NCI-H2171 (cell line): ENCODE measurements at regions not wholly inside any gene's neighbourhood (a gene's known extent, or its start where the extent isn't known, plus 50 kb on each side); places are given as distances from the start of the nearest gene placed in this dataset.
"Not testable (repeated sequence)": the region's sequence is repeated elsewhere in the genome, so short reads cannot be mapped to it uniquely, and the experiment has no call there.

ENCODE experiments used
- DNase-seq: peaks from one replicate; lab custom pipeline; 2025; lab: John Stamatoyannopoulos, UW

DNA sequence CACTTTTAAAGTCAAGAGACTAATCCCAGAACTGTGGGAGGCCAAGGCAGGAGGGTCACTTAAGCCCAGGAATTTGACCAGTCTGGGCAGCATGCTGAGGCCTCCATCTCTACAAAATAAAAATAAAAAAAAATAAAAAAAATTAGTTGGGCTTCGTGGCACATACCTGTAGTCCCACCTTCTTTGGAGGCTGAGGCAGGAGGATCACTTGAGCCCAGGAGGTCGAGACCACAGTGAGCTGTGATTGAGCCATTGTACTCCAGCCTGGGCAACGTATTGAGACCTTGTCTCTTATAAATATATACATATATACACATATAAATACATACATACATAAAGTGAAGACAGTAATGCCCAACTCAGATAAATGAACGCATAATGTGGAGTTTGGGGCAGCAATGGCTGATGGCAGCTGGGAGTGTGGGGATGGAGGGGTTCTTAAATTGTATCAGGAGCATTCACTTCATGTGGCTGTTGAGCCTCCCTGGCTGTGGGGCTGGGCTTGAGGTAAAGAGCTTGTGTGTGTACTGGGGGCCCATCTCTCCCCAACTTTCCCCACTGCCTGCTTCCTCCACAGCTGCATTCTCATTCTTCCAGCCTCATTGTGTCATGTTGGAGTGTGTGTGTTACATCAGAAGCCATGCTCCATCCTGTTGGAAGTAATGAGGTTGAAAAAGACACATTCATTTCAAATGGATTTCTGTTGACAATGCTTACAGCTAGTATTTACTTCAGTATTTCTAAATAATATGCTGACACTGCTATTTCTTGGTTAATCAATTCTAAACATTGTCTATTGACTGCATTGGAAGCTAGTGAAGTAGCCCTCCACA, 96.5 kb upstream of the HS6ST1 start:
- DNase-seq, result no peak

DNA sequence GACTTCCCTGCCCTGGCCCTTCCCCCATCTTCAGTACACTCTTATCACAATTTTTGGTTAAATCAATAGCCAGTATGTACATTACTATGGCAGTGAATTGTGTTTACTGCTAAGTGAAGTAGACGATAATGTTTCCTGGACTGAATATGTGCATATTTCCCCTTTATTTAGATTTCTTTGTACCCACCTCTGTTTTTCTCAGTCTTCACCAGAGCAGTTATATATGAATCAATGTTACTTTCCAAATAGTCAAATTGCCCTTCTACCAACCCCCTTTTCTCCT, 97.1 kb upstream of the HS6ST1 start:
- no peak for DNase-seq

GRCh38 chr2:128416109-128416785, 97.6 kb upstream of the HS6ST1 start:
- DNase-seq, result no peak

DNA sequence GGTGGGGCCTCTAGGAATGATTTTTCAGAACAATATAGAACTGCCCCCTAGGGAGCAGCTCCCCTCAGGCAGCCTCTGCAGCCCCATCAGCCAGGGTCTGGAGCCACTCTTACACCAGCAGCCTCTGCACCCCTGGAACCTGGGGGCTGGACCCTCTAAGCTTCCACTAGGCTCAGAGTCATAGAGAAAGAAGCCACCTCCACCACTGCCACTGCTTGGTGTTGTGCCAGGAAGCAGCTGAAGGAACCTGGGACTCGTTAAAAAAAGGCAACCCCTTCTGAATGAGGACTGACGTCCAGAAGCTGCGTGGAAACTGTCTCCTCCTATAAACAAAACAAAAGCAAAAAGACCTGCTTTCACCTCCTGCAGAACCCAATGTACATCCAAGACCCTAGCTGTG, 98.1 kb upstream of the HS6ST1 start:
- no peak for DNase-seq

- DNase-seq, result not testable (repeated sequence)
These were observed 98.6 kb upstream of the HS6ST1 start for GRCh38 chr2:128417264-128417663.

DNA sequence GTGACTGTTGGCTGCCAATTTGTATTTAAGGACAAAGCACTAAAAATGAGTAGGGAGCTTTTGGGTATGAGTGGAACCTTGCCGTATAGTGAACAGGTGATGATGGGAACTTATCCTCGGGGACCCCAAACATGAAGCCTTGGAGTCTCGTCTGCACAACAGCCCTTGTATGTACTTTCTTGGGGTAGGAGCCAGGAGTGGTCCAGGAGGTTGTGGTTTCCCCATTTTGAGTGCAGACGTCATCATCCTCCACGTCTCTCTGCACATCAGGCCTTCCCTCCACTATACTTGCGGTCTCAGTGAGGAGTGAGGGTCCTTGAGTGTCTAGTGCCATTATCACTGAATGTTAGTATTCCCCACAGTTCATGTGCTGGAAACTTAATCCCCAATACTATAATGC, 101.5 kb upstream of the HS6ST1 start:
- DNase-seq, result no peak

- DNase-seq, result no peak
These were observed 102.1 kb upstream of the HS6ST1 start for GRCh38 chr2:128420776-128421175.

- DNase-seq, result no peak
These were observed 102.6 kb upstream of the HS6ST1 start for GRCh38 chr2:128421286-128421685.

- DNase-seq, result no peak
These were observed 103.2 kb upstream of the HS6ST1 start for GRCh38 chr2:128421861-128422311.

GRCh38 chr2:128422571-128422970, 103.9 kb upstream of the HS6ST1 start:
- DNase-seq, result no peak

GRCh38 chr2:128423788-128424165, 105.1 kb upstream of the HS6ST1 start:
- no peak for DNase-seq

DNA sequence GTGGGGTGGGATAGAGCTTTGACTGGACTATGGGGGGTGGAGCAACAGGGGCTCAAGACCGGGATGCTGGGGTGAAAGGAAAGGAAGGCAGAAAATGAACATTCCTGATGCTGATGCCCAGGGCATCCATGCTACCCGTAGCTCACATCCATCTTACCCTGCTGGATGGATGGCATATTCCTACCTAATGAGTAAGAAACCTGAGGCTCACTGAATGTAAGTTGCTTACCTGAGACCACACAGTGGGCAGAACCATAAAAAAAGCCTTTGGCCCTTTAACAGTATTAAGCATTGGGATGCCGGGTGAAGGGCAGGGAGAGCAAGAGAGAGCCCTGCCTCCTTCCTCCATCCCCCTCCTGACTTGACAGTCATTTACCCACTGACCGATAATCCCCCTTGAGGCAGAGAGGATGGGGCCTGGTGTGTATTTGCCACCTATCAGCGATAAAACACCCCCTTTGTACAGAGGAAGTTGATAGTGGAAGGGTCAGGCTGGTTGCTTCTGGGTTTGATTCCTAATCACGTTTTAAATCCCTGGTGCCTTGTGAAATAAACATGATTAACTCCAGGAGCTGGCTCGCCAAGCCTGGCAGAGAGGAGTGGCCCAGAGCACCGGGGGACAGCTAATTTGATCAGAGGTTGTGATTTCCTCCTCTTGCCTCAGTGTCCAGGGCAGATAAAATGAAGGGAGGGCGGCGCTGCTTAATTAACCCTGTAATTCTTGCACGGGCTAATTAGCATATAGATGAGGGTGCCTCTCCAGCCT, 105.9 kb upstream of the HS6ST1 start:
- DNase-seq, result no peak

DNA sequence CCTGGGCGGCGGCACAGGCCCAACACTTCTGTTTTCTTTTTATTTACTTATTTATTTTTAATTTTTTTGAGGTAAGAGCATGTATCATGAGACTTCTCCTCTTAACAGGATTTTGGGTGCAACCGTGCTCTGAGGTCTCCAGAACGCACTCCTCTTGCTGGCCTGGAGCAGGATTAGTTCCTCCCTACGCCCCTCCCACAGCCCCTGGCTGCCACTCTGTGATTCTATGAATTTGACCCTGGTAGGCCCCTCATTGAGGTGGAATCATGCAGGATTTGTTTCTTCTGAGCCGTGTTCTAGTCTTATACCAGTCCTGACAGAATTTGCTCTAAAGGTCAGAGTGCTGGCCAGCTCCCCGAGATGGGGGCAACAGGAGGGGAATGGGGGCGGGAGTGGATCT, 106.5 kb upstream of the HS6ST1 start:
- no peak for DNase-seq

DNA sequence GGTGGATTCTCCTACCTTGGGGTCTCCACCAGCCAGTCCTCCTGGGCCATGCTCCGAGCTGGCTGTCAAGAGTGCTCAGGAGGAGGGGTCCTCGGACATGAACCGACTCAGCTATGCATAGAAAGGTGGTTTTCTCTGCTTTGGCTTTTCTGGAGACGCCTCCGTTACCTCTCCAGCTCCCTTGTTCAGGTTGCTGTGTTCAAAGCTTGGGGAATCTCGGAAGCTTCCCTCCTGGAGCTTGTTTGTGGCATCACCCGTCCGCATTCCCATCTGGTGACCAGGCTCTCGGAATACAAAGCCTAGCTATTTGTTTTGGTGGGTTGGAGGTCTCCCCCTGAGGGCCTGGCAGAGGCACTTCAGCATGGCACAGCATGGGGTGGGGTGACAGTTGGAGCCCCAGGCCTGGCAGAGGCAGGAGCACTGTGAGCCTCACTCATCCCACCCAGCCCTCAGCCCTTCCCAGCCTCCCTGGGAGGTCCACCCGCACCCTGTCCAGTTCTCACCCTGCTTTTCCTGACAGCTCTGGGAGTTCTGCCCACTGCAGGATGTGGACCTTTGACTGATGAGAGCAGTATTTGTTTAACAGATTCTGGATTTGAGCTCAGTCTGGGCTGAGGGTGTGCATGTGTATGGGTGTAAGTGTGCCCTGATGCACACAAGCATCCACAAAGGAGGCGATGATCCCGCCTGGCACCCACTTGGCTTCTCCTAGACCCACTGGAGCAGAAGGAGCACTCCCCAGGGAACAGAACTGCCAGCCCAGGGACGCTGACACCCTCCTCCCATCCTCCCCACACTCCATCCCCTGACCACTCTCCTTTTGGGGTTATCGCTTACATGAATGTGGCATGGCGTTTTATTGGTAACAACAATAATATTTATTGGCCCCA, 107.3 kb upstream of the HS6ST1 start:
- no peak for DNase-seq

DNA sequence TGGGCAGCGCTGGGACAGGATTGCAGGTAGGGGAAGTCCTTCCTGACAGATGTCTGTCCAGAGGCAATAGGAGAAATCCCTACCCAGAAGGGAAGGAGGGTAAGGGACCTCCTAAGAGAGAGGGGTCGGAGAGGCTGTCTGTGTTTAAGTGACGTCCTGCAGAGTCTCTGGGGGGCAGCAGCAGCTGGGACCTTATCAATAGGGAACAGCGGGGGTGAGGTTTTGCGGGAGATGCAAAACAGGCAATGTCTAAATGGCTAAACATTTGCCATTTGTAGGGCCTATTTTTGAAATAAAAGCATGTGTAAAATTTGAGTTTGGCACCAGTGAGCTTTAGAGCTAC, 108.7 kb upstream of the HS6ST1 start:
- no peak for DNase-seq

- DNase-seq, result no peak
These were observed 109.7 kb upstream of the HS6ST1 start for GRCh38 chr2:128428415-128428814.

GRCh38 chr2:128432423-128432822, 113.8 kb upstream of the HS6ST1 start:
- no peak for DNase-seq

GRCh38 chr2:128433911-128434550, 115.4 kb upstream of the HS6ST1 start:
- no peak for DNase-seq

- peak; percentile 68 for DNase-seq
These were observed 117.2 kb upstream of the HS6ST1 start for GRCh38 chr2:128435576-128436478.

DNA sequence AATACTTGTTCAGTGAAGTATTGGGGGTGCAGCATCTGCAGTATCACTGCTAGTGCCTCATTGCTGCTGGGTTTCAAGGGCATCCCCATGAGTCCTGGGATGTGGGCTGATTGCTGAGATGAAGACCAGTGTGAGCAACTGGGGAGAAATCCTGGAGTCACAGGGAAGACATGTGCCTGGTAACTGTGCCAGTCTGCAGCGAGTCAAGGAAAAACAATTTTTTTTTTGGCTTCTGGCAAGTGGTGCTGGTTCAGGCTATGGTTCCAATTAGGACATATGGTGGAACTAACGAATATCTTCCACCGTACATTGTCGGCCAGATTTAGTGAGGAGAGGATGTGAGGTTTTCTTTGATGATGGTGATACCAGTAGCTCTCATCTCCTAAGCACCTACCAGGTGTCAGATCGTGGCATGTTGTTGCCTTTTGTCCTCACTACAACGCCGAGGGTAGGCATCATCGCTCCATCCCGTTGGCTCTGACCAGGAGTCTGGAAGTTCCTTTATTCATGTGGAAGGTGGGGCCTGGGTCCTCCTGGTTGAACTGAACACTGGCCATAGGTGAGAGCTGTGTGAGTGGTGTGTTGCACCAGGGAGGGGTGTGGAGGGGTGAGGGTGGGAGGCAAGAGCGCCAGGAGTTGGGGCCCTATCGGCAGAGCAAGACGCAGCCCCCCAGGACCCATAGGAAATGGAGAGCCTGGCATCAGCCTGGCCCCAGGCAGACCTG, 118.0 kb upstream of the HS6ST1 start:
- no peak for DNase-seq
